Lung (tissue), 11 donors: ENCODE measurements at regions not wholly inside any gene's neighbourhood (a gene's known extent, or its start where the extent isn't known, plus 50 kb on each side); places are given as distances from the start of the nearest gene placed in this dataset.

Experiments used
- ATAC-seq: fragments of 200-7000 bp; cut with Tn5 transposase; one replicate; pipeline ENCODE4 v1.9.1; 2020; ENCODE audit warnings: moderate number of reproducible peaks; ENCODE audit not compliant: insufficient read depth, low FRiP score
- DNase-seq, 3 donors: peaks; one replicate each; pipeline ENCODE4 v3.0.0-alpha.2; 2013 to 2017
- H3K27ac ChIP-seq, 2 donors: one replicate each; pipeline ENCODE4 v1.5.1; 2013; ENCODE audit warnings: mild to moderate bottlenecking in 2 of 2, moderate library complexity in 2 of 2, control low read depth in 1 of 2, inconsistent platforms in 1 of 2, low read depth in 1 of 2, low read length in 1 of 2
- H3K27me3 ChIP-seq, 3 donors: one replicate each; pipeline ENCODE4 v1.5.1; 2013; ENCODE audit warnings: low read length in 2 of 3; ENCODE audit not compliant: control insufficient read depth in 3 of 3, insufficient read depth in 3 of 3
- H3K36me3 ChIP-seq, 4 donors: one replicate each; pipeline ENCODE4 v1.5.1; 2013; ENCODE audit warnings: low read length in 4 of 4, mild to moderate bottlenecking in 1 of 4, moderate library complexity in 1 of 4; ENCODE audit not compliant: control insufficient read depth in 4 of 4, insufficient read depth in 4 of 4
- H3K4me1 ChIP-seq, 5 donors: one replicate each; pipeline ENCODE4 v1.5.1; 2013; ENCODE audit warnings: low read length in 5 of 5, mild to moderate bottlenecking in 2 of 5, moderate library complexity in 1 of 5; ENCODE audit not compliant: control insufficient read depth in 5 of 5, insufficient read depth in 5 of 5
- H3K4me3 ChIP-seq: one replicate; pipeline ENCODE4 v1.5.1; 2013; ENCODE audit warnings: mild to moderate bottlenecking, control low read depth, moderate library complexity
- H3K9ac ChIP-seq, 2 donors: one replicate each; pipeline ENCODE4 v1.5.1; 2013; ENCODE audit warnings: low read length in 2 of 2, control low read depth in 1 of 2; ENCODE audit not compliant: insufficient read depth in 1 of 2
- H3K9me3 ChIP-seq, 4 donors: one replicate each; pipeline ENCODE4 v1.5.1; 2013; ENCODE audit warnings: low read length in 3 of 4, mild to moderate bottlenecking in 1 of 4, moderate library complexity in 1 of 4; ENCODE audit not compliant: control insufficient read depth in 4 of 4, insufficient read depth in 3 of 4
- CTCF ChIP-seq: IDR thresholded peaks from 2 replicates; pipeline ENCODE4 v1.5.1; 2012; ENCODE audit warnings: mild to moderate bottlenecking; ENCODE audit errors: control extremely low read depth, extremely low read depth
- WGBS, 2 donors: extraction: QIAGEN DNeasy Blood & Tissue Kit; methylation state at CpG; one replicate each; pipeline ENCODE4 v1.1.7; 2013; 5-methylcytosine and 5-hydroxymethylcytosine counted together
- donor health status: control.
- donor health status: control.
- donor health status: Bipolar disorder and iron deficiency.
- donor health status: healthy.
- donor health status: DM: yes; HTN: yes; CAD: no.

- ATAC-seq (no peak), DNase-seq (no peak)
Measured at GRCh38 chr18:38526922-38527321, 961.3 kb upstream of the CELF4 start.

GRCh38 chr18:38525039-38525438 lies 959.4 kb upstream of the CELF4 start:
- Histone ChIP-seq H3K9me3 (no peaks in the 10 kb centered on the region), H3K9ac (no peak overlapping the region), H3K4me3 (no peak overlapping the region), H3K27me3 (no peaks in the 10 kb centered on the region), H3K36me3 (no peaks in the 10 kb centered on the region), H3K27ac (no peak overlapping the region), H3K4me1 (peaks cover 0 to 12% (median 7%) of the 10 kb centered on the region in 5 donors)
- DNase-seq: peak in 1 of 3 donors; percentile 4
- WGBS, 2 donors: 70 to 75% methylated on average over 5 of the region's 5 CpGs
- no peak for ATAC-seq
- TF ChIP-seq CTCF: no peak

More at GRCh38 chr18:38526922-38527321, 961.3 kb upstream of the CELF4 start:
- Histone ChIP-seq H3K4me1 (peaks cover 0 to 7% (median 0%) of the 10 kb centered on the region in 5 donors), H3K4me3 (no peak overlapping the region), H3K27ac (no peak overlapping the region), H3K27me3 (no peaks in the 10 kb centered on the region), H3K9ac (no peak overlapping the region), H3K9me3 (no peaks in the 10 kb centered on the region), H3K36me3 (no peaks in the 10 kb centered on the region)
- TF ChIP-seq CTCF: no peak

- H3K4me3 ChIP-seq: no peak overlapping the region
- no peaks in the 10 kb centered on the region for H3K36me3 ChIP-seq
- no peak for TF ChIP-seq CTCF
- ATAC-seq (no peak), DNase-seq (peak in 2 of 3 donors; percentile 87 to 92)
- 27 to 46% methylated on average over 5 of the region's 5 CpGs for WGBS, 2 donors
- peaks cover 0 to 17% (median 10%) of the 10 kb centered on the region in 5 donors for H3K4me1 ChIP-seq
- H3K9me3 ChIP-seq: no peaks in the 10 kb centered on the region
- no peak overlapping the region for H3K9ac ChIP-seq
- no peak overlapping the region for H3K27ac ChIP-seq
- H3K27me3 ChIP-seq: no peaks in the 10 kb centered on the region
Measured at GRCh38 chr18:38520786-38521185, 955.2 kb upstream of the CELF4 start.

- Histone ChIP-seq H3K36me3 (no peaks in the 10 kb centered on the region), H3K27me3 (no peaks in the 10 kb centered on the region), H3K9me3 (no peaks in the 10 kb centered on the region), H3K4me1 (no peaks in the 10 kb centered on the region), H3K27ac (no peak overlapping the region), H3K4me3 (no peak overlapping the region), H3K9ac (no peak overlapping the region)
- DNase-seq (no peak), ATAC-seq (no peak)
- 90 to 92% methylated on average over 1 of the region's 1 CpG for WGBS, 2 donors
- TF ChIP-seq CTCF: no peak
Measured at GRCh38 chr18:38502539-38502938, 936.9 kb upstream of the CELF4 start.
